GM19463 (cell line): ENCODE measurements at regions not wholly inside any gene's neighbourhood (a gene's known extent, or its start where the extent isn't known, plus 50 kb on each side); places are given as distances from the start of the nearest gene placed in this dataset.
A peak's percentile ranks its signal among the peaks of the same experiment; 100 is the strongest.
"Not testable (repeated sequence)": the region's sequence is repeated elsewhere in the genome, so short reads cannot be mapped to it uniquely, and the experiment has no call there.

Source experiments
- ATAC-seq: cut with Tn5 transposase; IDR thresholded peaks from one replicate; pipeline ENCODE4 v1.9.1; 2021; ENCODE audit warnings: mild to moderate bottlenecking, moderate library complexity; ENCODE audit not compliant: unreplicated experiment

- no peak for ATAC-seq
Observed at GRCh38 chr14:89699071-89699470, 255.5 kb downstream of the EFCAB11 start.

- no peak for ATAC-seq
Observed at GRCh38 chr14:89697281-89698060, 257.1 kb downstream of the EFCAB11 start.

- ATAC-seq: no peak
Observed at GRCh38 chr14:89695846-89696245, 258.7 kb downstream of the EFCAB11 start.

- no peak for ATAC-seq
Observed at GRCh38 chr14:89690139-89690538, 264.4 kb downstream of the EFCAB11 start.

GRCh38 chr14:89689711-89690110, 264.8 kb downstream of the EFCAB11 start:
- ATAC-seq: not testable (repeated sequence)

GRCh38 chr14:89688507-89689211, 265.9 kb downstream of the EFCAB11 start:
- ATAC-seq: no peak

- not testable (repeated sequence) for ATAC-seq
Observed at GRCh38 chr14:89687129-89687528, 267.4 kb downstream of the EFCAB11 start.

GRCh38 chr14:89684139-89684538, 267.1 kb upstream of the FOXN3 start:
- ATAC-seq: no peak

GRCh38 chr14:89681086-89682018, 264.3 kb upstream of the FOXN3 start:
- peak; percentile 81 for ATAC-seq

- no peak for ATAC-seq
Observed at GRCh38 chr14:89680156-89680555, 263.1 kb upstream of the FOXN3 start.

GRCh38 chr14:89678768-89679167, 261.7 kb upstream of the FOXN3 start:
- ATAC-seq: no peak

- ATAC-seq: no peak
Observed at GRCh38 chr14:89675590-89675989, 258.6 kb upstream of the FOXN3 start.

- no peak for ATAC-seq
Observed at GRCh38 chr14:89674936-89675335, 257.9 kb upstream of the FOXN3 start.

GRCh38 chr14:89674240-89674639, 257.2 kb upstream of the FOXN3 start:
- no peak for ATAC-seq

GRCh38 chr14:89673512-89674225, 256.6 kb upstream of the FOXN3 start:
- ATAC-seq: no peak

- no peak for ATAC-seq
Observed at GRCh38 chr14:89672636-89673511, 255.8 kb upstream of the FOXN3 start.

GRCh38 chr14:89669193-89669592, 252.2 kb upstream of the FOXN3 start:
- ATAC-seq: peak; percentile 44

- ATAC-seq: no peak
Observed at GRCh38 chr14:89667983-89668382, 250.9 kb upstream of the FOXN3 start.

- not testable (repeated sequence) for ATAC-seq
Observed at GRCh38 chr14:89665300-89666081, 248.5 kb upstream of the FOXN3 start.
